ENCODE measurements at regions not wholly inside any gene's neighbourhood (a gene's known extent, or its start where the extent isn't known, plus 50 kb on each side); places are given as distances from the start of the nearest gene placed in this dataset.
A peak's percentile ranks its signal among the peaks of the same experiment; 100 is the strongest.

DNA sequence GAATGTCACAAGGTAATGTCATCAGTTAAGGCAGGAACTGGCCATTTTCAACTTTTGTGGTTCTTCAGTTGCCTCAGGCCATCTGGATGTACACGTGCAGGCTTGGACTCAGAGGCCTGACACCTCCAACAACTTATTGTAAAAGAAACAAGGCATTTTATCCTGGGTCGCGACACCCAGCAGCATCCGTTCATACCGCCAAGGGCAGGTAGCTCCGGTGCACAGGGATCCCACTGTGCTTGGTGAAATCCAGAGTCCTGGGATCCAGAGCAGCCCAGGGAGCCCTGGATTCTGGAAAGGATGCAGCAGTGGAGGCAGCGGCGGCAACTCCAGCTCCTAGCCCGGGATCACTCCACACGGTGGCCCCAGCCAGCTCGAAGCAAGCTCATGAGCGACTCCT is 380.9 kb upstream of the STXBP6 start:
- no peaks in the 10 kb centered on the region for H3K4me1 ChIP-seq (ENCODE audit: control insufficient read depth in 1 of 2, low read depth in 2 of 2)
- TF ChIP-seq, protein P1, sequence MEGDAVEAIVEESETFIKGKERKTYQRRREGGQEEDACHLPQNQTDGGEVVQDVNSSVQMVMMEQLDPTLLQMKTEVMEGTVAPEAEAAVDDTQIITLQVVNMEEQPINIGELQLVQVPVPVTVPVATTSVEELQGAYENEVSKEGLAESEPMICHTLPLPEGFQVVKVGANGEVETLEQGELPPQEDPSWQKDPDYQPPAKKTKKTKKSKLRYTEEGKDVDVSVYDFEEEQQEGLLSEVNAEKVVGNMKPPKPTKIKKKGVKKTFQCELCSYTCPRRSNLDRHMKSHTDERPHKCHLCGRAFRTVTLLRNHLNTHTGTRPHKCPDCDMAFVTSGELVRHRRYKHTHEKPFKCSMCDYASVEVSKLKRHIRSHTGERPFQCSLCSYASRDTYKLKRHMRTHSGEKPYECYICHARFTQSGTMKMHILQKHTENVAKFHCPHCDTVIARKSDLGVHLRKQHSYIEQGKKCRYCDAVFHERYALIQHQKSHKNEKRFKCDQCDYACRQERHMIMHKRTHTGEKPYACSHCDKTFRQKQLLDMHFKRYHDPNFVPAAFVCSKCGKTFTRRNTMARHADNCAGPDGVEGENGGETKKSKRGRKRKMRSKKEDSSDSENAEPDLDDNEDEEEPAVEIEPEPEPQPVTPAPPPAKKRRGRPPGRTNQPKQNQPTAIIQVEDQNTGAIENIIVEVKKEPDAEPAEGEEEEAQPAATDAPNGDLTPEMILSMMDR (IDR thresholded peaks at IDR 0.05), result no peak
- H3K9me3 ChIP-seq, result no peaks in the 10 kb centered on the region
- H3K27ac ChIP-seq, result no peak overlapping the region
- H3K36me3 ChIP-seq, result no peaks in the 10 kb centered on the region
- no peak overlapping the region for H3K4me3 ChIP-seq
- no peaks in the 10 kb centered on the region for H3K27me3 ChIP-seq (replicated peaks; ENCODE audit: insufficient read depth)
- no peak for DNase-seq (ENCODE audit: low spot score)
- no peak for ATAC-seq (ENCODE audit: insufficient number of reproducible peaks, low FRiP score, low read depth)

DNA sequence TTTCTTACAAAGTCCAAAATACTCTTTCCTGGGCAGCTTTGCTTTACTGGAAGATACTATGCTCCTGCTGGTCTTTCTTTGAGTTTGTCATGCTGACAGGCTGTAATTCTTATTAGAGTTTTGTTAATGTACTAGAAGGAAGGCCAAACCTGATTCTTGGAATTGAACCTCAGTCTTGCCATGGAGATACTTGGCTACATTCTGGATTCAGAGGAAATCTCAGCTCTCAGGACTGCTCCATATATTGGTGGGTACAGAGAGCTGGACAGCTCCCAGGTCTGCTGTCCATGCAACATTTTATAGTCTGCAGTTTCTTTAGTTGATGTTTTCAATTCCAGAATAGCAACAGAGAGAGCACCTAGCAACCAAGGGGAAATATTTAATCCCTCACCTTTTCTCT is 363.1 kb upstream of the STXBP6 start:
- TF ChIP-seq, protein P1 (IDR thresholded peaks at IDR 0.05), result no peak
- Histone ChIP-seq H3K4me1 (ENCODE audit: control insufficient read depth in 1 of 2, low read depth in 2 of 2) (no peaks in the 10 kb centered on the region), H3K9me3 (no peaks in the 10 kb centered on the region), H3K27ac (no peak overlapping the region), H3K27me3 (replicated peaks; ENCODE audit: insufficient read depth) (no peaks in the 10 kb centered on the region), H3K36me3 (no peaks in the 10 kb centered on the region), H3K4me3 (no peak overlapping the region)
- ATAC-seq (ENCODE audit: insufficient number of reproducible peaks, low FRiP score, low read depth), result no peak
- no peak for DNase-seq (ENCODE audit: low spot score)

DNA sequence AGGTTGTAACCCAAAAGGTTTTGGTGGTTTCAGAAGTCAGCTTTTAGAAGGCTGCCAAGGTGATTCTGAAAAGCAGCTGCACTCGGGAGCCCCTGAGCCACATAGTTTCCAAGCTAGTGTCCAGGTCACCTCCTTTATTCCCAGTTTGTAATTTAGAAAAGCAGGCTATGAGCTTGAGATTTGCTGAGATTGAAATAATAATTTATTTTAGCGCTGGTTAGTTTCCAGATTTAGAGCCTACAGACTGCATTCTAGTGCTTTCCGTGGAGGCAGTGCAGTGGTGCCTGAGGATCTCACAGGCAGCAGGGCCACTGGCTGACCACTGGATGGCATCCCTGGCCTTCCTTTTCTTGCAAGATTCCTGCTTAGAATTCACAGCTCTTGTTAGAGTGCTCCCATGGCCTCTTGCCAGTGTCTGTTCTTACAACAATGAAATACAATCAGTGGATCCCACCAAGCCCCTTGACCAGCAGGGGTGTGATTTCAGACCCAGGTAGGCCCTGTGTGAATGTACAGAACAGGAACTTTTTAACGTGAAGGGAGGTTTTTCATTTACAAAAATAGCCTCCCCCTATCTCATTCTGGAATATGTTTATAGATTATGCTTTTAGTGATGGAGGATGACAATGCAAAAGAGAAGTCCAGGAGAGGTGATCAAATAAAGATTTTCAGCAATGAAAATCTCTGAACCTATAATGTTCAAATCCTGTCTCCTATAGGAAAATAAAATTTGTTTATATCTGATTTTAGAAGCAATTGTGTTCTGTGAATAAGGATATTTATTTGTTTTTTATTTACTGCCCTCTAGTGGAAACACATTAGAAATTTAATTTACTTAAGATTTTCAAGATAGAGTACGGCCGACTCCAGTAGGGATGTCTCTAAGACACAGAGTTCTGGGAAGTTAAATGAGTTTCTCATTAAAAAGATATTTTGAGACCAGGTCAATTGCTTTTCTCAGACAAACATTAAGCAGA is 362.1 kb upstream of the STXBP6 start:
- Histone ChIP-seq H3K4me1 (ENCODE audit: control insufficient read depth in 1 of 2, low read depth in 2 of 2) (no peaks in the 10 kb centered on the region), H3K4me3 (no peak overlapping the region), H3K27ac (no peak overlapping the region), H3K9me3 (no peaks in the 10 kb centered on the region), H3K27me3 (replicated peaks; ENCODE audit: insufficient read depth) (no peaks in the 10 kb centered on the region), H3K36me3 (no peaks in the 10 kb centered on the region)
- TF ChIP-seq, protein P1 (IDR thresholded peaks at IDR 0.05), result no peak
- no peak for DNase-seq (ENCODE audit: low spot score)
- no peak for ATAC-seq (ENCODE audit: insufficient number of reproducible peaks, low FRiP score, low read depth)

DNA sequence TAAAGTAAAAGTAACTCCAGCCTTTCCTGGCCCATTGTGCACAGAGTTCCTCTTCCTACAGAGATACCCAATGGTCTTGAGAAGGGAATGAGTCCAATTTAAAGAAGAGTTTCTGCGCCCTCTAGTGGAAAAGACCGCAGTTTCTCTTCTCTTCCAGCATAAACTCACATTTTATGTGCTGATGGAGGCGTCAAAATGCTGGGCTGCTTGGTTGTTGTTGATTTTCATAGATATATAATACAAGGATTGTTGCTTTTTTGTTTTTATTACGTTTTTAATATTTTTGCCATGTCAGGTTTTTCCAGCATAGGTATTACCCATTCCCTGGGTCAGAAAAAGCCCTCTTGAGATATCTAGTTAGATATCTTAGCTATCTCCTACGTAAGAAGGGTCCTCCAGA is 356.9 kb upstream of the STXBP6 start:
- no peak for DNase-seq (ENCODE audit: low spot score)
- Histone ChIP-seq H3K27me3 (replicated peaks; ENCODE audit: insufficient read depth) (no peaks in the 10 kb centered on the region), H3K9me3 (no peaks in the 10 kb centered on the region), H3K36me3 (no peaks in the 10 kb centered on the region), H3K27ac (no peak overlapping the region), H3K4me3 (no peak overlapping the region), H3K4me1 (ENCODE audit: control insufficient read depth in 1 of 2, low read depth in 2 of 2) (no peaks in the 10 kb centered on the region)
- ATAC-seq (ENCODE audit: insufficient number of reproducible peaks, low FRiP score, low read depth), result no peak
- TF ChIP-seq, protein P1 (IDR thresholded peaks at IDR 0.05), result no peak

DNA sequence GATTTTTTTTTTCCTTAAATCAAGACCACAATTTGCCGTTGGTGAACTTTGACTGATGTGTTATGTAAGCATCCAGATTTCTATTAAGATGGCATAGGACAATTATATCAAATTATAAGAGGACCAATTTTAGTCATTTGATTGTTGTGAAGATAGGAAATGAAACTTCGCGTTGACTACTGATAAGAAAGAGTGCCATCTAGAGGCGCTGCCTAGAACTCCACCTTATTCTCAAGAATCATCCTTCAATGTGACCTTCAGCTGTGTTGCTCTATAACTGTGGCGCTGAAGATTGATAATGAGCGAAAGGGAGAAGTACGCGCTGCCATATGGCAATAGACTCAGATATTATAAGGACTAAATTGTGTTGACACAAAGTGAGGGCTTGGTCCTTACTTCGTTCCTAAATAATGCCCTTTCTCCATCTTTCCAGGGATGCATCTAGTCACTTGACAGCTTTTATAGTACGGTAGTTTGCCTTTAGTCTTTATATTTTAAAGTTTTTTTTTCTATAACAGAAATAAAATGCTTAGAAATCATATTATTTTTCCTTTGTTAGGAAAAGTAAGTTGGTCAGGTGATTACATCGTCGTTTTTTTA is 350.8 kb upstream of the STXBP6 start:
- Histone ChIP-seq H3K27ac (no peak overlapping the region), H3K36me3 (no peaks in the 10 kb centered on the region), H3K4me1 (ENCODE audit: control insufficient read depth in 1 of 2, low read depth in 2 of 2) (no peaks in the 10 kb centered on the region), H3K27me3 (replicated peaks; ENCODE audit: insufficient read depth) (no peaks in the 10 kb centered on the region), H3K4me3 (no peak overlapping the region), H3K9me3 (no peaks in the 10 kb centered on the region)
- no peak for ATAC-seq (ENCODE audit: insufficient number of reproducible peaks, low FRiP score, low read depth)
- TF ChIP-seq, protein P1 (IDR thresholded peaks at IDR 0.05), result peak; percentile 24
- no peak for DNase-seq (ENCODE audit: low spot score)

Measured in thoracic aorta (tissue), 2 donors.